ENCODE measurements at regions not wholly inside any gene's neighbourhood (a gene's known extent, or its start where the extent isn't known, plus 50 kb on each side); places are given as distances from the start of the nearest gene placed in this dataset.

DNA sequence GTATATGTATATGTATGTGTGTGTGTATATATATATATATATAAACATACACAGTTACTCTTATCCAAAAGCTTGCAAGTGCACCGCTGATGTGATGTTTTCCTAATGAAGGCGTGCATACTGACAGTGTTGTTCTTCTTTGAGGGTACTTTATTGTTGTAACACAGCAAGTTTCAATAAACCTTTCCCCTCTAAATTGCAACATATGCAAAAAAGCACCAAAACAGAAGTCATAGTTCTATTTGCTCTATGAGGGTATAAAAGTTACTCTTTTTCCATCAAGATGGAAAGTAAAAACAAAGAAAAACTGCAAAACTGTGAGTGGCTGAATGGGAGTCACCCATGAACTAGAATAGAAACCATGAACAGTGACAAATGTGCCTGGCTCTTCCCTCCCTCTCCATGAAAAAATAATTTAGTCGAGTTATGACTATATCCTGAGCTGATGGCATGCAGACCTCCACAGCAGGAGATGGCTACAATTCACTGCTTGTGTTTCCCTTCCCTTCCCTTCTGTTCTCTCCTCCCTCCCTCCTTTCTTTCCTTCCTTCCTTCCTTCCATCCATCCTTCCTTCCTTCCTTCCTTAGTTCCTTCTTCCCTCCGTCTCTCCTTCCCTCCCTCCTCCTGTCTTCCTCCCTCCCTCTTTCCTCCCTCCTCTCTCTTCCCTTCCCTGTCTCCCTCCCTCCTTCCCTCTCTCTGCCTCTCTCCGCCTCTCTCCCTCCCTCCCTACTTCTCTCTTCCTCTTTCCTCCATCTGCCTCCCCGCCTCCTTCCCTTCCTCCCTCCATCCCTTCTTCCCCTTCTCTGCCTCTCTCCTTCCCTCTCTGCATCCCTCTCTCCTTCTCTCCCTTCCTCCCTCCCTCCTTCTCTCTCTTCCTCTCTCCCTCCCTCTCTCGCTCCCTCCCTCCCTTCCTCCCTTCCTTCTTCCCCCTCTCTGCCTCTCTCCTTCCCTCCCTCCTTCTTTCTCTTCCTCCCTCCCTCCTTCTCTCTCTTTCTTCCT, 220.7 kb upstream of the POU3F1 start:
- H3K27ac ChIP-seq (ENCODE audit: low read depth, low read length): no peak overlapping the region
- H3K36me3 ChIP-seq (ENCODE audit: control insufficient read depth, low read length): no peaks in the 10 kb centered on the region
- no peak for TF ChIP-seq EZH2phosphoT487 (IDR thresholded peaks at IDR 0.05; ENCODE audit: borderline replicate concordance, low read length)
- TF ChIP-seq, protein P1, sequence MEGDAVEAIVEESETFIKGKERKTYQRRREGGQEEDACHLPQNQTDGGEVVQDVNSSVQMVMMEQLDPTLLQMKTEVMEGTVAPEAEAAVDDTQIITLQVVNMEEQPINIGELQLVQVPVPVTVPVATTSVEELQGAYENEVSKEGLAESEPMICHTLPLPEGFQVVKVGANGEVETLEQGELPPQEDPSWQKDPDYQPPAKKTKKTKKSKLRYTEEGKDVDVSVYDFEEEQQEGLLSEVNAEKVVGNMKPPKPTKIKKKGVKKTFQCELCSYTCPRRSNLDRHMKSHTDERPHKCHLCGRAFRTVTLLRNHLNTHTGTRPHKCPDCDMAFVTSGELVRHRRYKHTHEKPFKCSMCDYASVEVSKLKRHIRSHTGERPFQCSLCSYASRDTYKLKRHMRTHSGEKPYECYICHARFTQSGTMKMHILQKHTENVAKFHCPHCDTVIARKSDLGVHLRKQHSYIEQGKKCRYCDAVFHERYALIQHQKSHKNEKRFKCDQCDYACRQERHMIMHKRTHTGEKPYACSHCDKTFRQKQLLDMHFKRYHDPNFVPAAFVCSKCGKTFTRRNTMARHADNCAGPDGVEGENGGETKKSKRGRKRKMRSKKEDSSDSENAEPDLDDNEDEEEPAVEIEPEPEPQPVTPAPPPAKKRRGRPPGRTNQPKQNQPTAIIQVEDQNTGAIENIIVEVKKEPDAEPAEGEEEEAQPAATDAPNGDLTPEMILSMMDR (IDR thresholded peaks at IDR 0.05; ENCODE audit: low read depth, low read length, poor library complexity, severe bottlenecking): no peak
- H4K20me1 ChIP-seq (ENCODE audit: control insufficient read depth, insufficient read depth, low read depth, low read length): no peaks in the 10 kb centered on the region
- no peak overlapping the region for H3K4me3 ChIP-seq (ENCODE audit: low read length)
- H3K79me2 ChIP-seq (ENCODE audit: control insufficient read depth, low read length): no peaks in the 10 kb centered on the region
- no peaks in the 10 kb centered on the region for H3K9me2 ChIP-seq (replicated peaks; ENCODE audit: control insufficient read depth, low read length)
- H3K9me3 ChIP-seq (ENCODE audit: control insufficient read depth, insufficient read depth, low read length): no peaks in the 10 kb centered on the region
- no peaks in the 10 kb centered on the region for H3F3A ChIP-seq (ENCODE audit: control insufficient read depth, insufficient read depth)
- no peaks in the 10 kb centered on the region for H3K4me1 ChIP-seq (ENCODE audit: control insufficient read depth, low read length)
- H3K4me2 ChIP-seq (ENCODE audit: low read length): no peak overlapping the region
- H3K27me3 ChIP-seq (ENCODE audit: control insufficient read depth, low read length): peaks cover 24% of the 10 kb centered on the region

DNA sequence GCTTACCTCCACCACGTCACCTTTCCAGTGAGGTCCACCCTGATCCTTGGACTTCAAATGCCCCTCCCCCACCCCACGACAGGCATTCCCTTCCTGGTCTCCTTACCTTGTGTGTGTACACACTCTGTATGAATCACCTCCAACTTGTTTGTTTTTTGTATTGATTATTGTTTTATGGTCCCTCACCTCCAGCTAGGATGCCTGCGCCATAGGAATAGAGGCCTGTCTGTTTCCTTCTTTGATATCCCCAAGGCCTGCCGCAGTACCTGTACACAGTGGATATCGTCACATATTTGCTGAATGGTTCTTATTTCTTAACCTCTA, 219.6 kb upstream of the POU3F1 start:
- Histone ChIP-seq H3F3A (ENCODE audit: control insufficient read depth, insufficient read depth) (no peaks in the 10 kb centered on the region), H3K36me3 (ENCODE audit: control insufficient read depth, low read length) (no peaks in the 10 kb centered on the region), H4K20me1 (ENCODE audit: control insufficient read depth, insufficient read depth, low read depth, low read length) (no peaks in the 10 kb centered on the region), H3K4me3 (ENCODE audit: low read length) (no peak overlapping the region), H3K4me1 (ENCODE audit: control insufficient read depth, low read length) (no peaks in the 10 kb centered on the region), H3K27ac (ENCODE audit: low read depth, low read length) (no peak overlapping the region), H3K9me2 (replicated peaks; ENCODE audit: control insufficient read depth, low read length) (no peaks in the 10 kb centered on the region), H3K4me2 (ENCODE audit: low read length) (no peak overlapping the region), H3K79me2 (ENCODE audit: control insufficient read depth, low read length) (no peaks in the 10 kb centered on the region), H3K9me3 (ENCODE audit: control insufficient read depth, insufficient read depth, low read length) (no peaks in the 10 kb centered on the region), H3K27me3 (ENCODE audit: control insufficient read depth, low read length) (peaks cover 21% of the 10 kb centered on the region)
- no peak for TF ChIP-seq EZH2phosphoT487 (IDR thresholded peaks at IDR 0.05; ENCODE audit: borderline replicate concordance, low read length)
- TF ChIP-seq, protein P1 (IDR thresholded peaks at IDR 0.05; ENCODE audit: low read depth, low read length, poor library complexity, severe bottlenecking): no peak

DNA sequence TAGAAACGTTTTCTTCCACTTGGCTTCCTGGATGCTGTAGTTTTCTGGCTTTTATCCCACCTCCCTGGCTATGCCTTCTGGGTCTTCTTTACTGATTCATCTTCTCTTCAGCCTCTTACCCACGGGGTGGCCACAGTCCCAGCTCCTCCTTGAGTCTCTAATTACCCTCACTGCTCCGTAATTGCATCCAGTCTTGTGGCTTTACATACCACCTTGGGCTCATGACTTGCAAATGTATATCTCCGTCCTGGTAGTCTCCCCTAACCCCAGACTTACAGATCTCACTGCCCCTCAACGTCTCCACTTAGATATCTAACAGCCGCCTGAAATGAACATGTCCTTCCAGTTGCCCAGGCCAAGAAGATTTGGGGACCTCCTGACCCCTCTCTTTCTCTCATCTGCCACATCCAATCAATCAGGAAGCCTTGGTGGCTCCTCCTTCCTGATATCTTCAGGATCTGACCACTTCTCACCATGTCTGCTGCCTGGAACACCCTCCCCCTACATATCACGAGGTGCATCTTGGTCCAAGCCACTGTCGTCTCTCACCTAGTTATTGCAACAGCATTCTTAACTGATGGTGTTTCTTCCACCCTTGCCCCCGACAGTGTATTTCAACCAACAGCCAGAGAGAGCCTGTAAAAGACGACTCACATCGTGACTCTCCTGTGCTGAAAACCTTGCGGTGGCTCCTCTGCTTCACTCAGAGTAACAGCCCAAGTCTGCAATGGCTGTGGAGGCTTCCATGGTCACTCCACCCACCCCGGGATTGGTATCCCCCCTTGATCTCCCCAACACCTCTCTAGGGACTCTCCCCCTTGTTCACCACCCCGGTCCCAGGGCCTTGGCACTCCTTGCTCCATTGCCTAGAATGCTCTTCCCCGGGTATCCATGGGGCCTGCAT, 219.0 kb upstream of the POU3F1 start:
- Histone ChIP-seq H3K4me2 (ENCODE audit: low read length) (no peak overlapping the region), H3K79me2 (ENCODE audit: control insufficient read depth, low read length) (no peaks in the 10 kb centered on the region), H3K27me3 (ENCODE audit: control insufficient read depth, low read length) (peaks cover 19% of the 10 kb centered on the region), H3K4me1 (ENCODE audit: control insufficient read depth, low read length) (no peaks in the 10 kb centered on the region), H3K27ac (ENCODE audit: low read depth, low read length) (no peak overlapping the region), H3K36me3 (ENCODE audit: control insufficient read depth, low read length) (no peaks in the 10 kb centered on the region), H3F3A (ENCODE audit: control insufficient read depth, insufficient read depth) (no peaks in the 10 kb centered on the region), H3K9me2 (replicated peaks; ENCODE audit: control insufficient read depth, low read length) (no peaks in the 10 kb centered on the region), H3K9me3 (ENCODE audit: control insufficient read depth, insufficient read depth, low read length) (no peaks in the 10 kb centered on the region), H3K4me3 (ENCODE audit: low read length) (no peak overlapping the region), H4K20me1 (ENCODE audit: control insufficient read depth, insufficient read depth, low read depth, low read length) (no peaks in the 10 kb centered on the region)
- TF ChIP-seq, protein P1 (IDR thresholded peaks at IDR 0.05; ENCODE audit: low read depth, low read length, poor library complexity, severe bottlenecking): no peak
- no peak for TF ChIP-seq EZH2phosphoT487 (IDR thresholded peaks at IDR 0.05; ENCODE audit: borderline replicate concordance, low read length)

All from DOHH2 (cell line).